Lung (tissue), 11 donors: ENCODE measurements at regions not wholly inside any gene's neighbourhood (a gene's known extent, or its start where the extent isn't known, plus 50 kb on each side); places are given as distances from the start of the nearest gene placed in this dataset.

Experiments
- ATAC-seq: fragments of 200-7000 bp; cut with Tn5 transposase; one replicate; pipeline ENCODE4 v1.9.1; 2020; ENCODE audit warnings: moderate number of reproducible peaks; ENCODE audit not compliant: insufficient read depth, low FRiP score
- DNase-seq, 3 donors: peaks; one replicate each; pipeline ENCODE4 v3.0.0-alpha.2; 2013 to 2017
- H3K27ac ChIP-seq, 2 donors: one replicate each; pipeline ENCODE4 v1.5.1; 2013; ENCODE audit warnings: mild to moderate bottlenecking in 2 of 2, moderate library complexity in 2 of 2, control low read depth in 1 of 2, inconsistent platforms in 1 of 2, low read depth in 1 of 2, low read length in 1 of 2
- H3K27me3 ChIP-seq, 3 donors: one replicate each; pipeline ENCODE4 v1.5.1; 2013; ENCODE audit warnings: low read length in 2 of 3; ENCODE audit not compliant: control insufficient read depth in 3 of 3, insufficient read depth in 3 of 3
- H3K36me3 ChIP-seq, 4 donors: one replicate each; pipeline ENCODE4 v1.5.1; 2013; ENCODE audit warnings: low read length in 4 of 4, mild to moderate bottlenecking in 1 of 4, moderate library complexity in 1 of 4; ENCODE audit not compliant: control insufficient read depth in 4 of 4, insufficient read depth in 4 of 4
- H3K4me1 ChIP-seq, 5 donors: one replicate each; pipeline ENCODE4 v1.5.1; 2013; ENCODE audit warnings: low read length in 5 of 5, mild to moderate bottlenecking in 2 of 5, moderate library complexity in 1 of 5; ENCODE audit not compliant: control insufficient read depth in 5 of 5, insufficient read depth in 5 of 5
- H3K4me3 ChIP-seq: one replicate; pipeline ENCODE4 v1.5.1; 2013; ENCODE audit warnings: mild to moderate bottlenecking, control low read depth, moderate library complexity
- H3K9ac ChIP-seq, 2 donors: one replicate each; pipeline ENCODE4 v1.5.1; 2013; ENCODE audit warnings: low read length in 2 of 2, control low read depth in 1 of 2; ENCODE audit not compliant: insufficient read depth in 1 of 2
- H3K9me3 ChIP-seq, 4 donors: one replicate each; pipeline ENCODE4 v1.5.1; 2013; ENCODE audit warnings: low read length in 3 of 4, mild to moderate bottlenecking in 1 of 4, moderate library complexity in 1 of 4; ENCODE audit not compliant: control insufficient read depth in 4 of 4, insufficient read depth in 3 of 4
- CTCF ChIP-seq: IDR thresholded peaks from 2 replicates; pipeline ENCODE4 v1.5.1; 2012; ENCODE audit warnings: mild to moderate bottlenecking; ENCODE audit errors: control extremely low read depth, extremely low read depth
- WGBS, 2 donors: extraction: QIAGEN DNeasy Blood & Tissue Kit; methylation state at CpG; one replicate each; pipeline ENCODE4 v1.1.7; 2013; 5-methylcytosine and 5-hydroxymethylcytosine counted together
- donor health status: control.
- donor health status: control.
- donor health status: Bipolar disorder and iron deficiency.
- donor health status: healthy.
- donor health status: DM: yes; HTN: yes; CAD: no.

- ATAC-seq (no peak), DNase-seq (no peak)
- no peak for TF ChIP-seq CTCF
These were observed 456.1 kb upstream of the PROX1 start for GRCh38 chr1:213531369-213532310.

GRCh38 chr1:213533125-213533524, 454.6 kb upstream of the PROX1 start:
- H3K9me3 ChIP-seq = peaks cover 0 to 6% (median 0%) of the 10 kb centered on the region in 4 donors
- no peak for DNase-seq
- no peak for TF ChIP-seq CTCF
- no peak overlapping the region for H3K4me3 ChIP-seq
- 82 to 89% methylated on average over 2 of the region's 2 CpGs for WGBS, 2 donors
- no peaks in the 10 kb centered on the region for H3K36me3 ChIP-seq
- H3K9ac ChIP-seq = no peak overlapping the region
- H3K27me3 ChIP-seq = no peaks in the 10 kb centered on the region
- H3K27ac ChIP-seq = no peak overlapping the region
- peaks cover 0 to 12% (median 4%) of the 10 kb centered on the region in 5 donors for H3K4me1 ChIP-seq
- no peak for ATAC-seq

More at GRCh38 chr1:213531369-213532310, 456.1 kb upstream of the PROX1 start:
- 89 to 92% methylated on average over 12 of the region's 12 CpGs for WGBS, 2 donors
- Histone ChIP-seq H3K27me3 (no peaks in the 10 kb centered on the region), H3K9ac (no peak overlapping the region), H3K36me3 (no peaks in the 10 kb centered on the region), H3K4me3 (no peak overlapping the region), H3K27ac (no peak overlapping the region), H3K9me3 (peaks cover 0 to 6% (median 0%) of the 10 kb centered on the region in 4 donors), H3K4me1 (peaks cover 0 to 16% (median 4%) of the 10 kb centered on the region in 5 donors)

- DNase-seq = no peak
- Histone ChIP-seq H3K9me3 (peaks cover 0 to 6% (median 0%) of the 10 kb centered on the region in 4 donors), H3K36me3 (no peaks in the 10 kb centered on the region), H3K9ac (no peak overlapping the region), H3K27ac (no peak overlapping the region), H3K27me3 (no peaks in the 10 kb centered on the region), H3K4me1 (peaks cover 0 to 5% (median under 1%) of the 10 kb centered on the region in 5 donors), H3K4me3 (no peak overlapping the region)
- no peak for ATAC-seq
- no peak for TF ChIP-seq CTCF
- WGBS, 2 donors = 87 to 92% methylated on average over 6 of the region's 6 CpGs
These were observed 452.1 kb upstream of the PROX1 start for GRCh38 chr1:213535679-213536078.
